ENCODE measurements at regions not wholly inside any gene's neighbourhood (a gene's known extent, or its start where the extent isn't known, plus 50 kb on each side); places are given as distances from the start of the nearest gene placed in this dataset.
A peak's percentile ranks its signal among the peaks of the same experiment; 100 is the strongest.

DNA sequence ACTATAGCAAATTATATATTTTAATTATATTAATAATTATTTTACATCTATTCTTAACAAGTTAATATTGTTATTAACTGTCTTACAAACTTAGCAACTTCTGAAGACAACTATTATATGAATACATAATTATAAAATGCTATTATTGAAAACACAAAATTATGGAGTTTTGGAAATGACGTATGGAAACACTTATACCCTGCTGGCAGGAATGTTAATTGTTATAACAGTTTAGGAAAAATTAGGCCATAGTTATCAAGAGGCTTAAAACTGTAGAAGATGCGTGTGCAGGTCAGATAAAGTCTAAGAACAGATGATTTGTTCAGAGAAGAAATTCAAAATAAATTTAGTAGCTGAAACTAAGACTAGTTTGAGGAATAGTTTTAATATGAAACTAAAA lies 211.7 kb downstream of the FAT4 start:
- TF ChIP-seq, protein P1, sequence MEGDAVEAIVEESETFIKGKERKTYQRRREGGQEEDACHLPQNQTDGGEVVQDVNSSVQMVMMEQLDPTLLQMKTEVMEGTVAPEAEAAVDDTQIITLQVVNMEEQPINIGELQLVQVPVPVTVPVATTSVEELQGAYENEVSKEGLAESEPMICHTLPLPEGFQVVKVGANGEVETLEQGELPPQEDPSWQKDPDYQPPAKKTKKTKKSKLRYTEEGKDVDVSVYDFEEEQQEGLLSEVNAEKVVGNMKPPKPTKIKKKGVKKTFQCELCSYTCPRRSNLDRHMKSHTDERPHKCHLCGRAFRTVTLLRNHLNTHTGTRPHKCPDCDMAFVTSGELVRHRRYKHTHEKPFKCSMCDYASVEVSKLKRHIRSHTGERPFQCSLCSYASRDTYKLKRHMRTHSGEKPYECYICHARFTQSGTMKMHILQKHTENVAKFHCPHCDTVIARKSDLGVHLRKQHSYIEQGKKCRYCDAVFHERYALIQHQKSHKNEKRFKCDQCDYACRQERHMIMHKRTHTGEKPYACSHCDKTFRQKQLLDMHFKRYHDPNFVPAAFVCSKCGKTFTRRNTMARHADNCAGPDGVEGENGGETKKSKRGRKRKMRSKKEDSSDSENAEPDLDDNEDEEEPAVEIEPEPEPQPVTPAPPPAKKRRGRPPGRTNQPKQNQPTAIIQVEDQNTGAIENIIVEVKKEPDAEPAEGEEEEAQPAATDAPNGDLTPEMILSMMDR (IDR thresholded peaks at IDR 0.05; ENCODE audit: unreplicated experiment): peak; percentile 66
- no peak for DNase-seq (ENCODE audit: low spot score in 2 of 2, unreplicated experiment in 2 of 2)
- no peaks in the 10 kb centered on the region for H3K4me1 Mint-ChIP-seq
- no peaks in the 10 kb centered on the region for H3K27me3 Mint-ChIP-seq (ENCODE audit: low read depth)
- no peak overlapping the region for H3K27ac Mint-ChIP-seq
- peaks cover 9% of the 10 kb centered on the region for H3K9me3 Mint-ChIP-seq
- H3K4me3 Mint-ChIP-seq: no peak overlapping the region
- no peaks in the 10 kb centered on the region for H3K36me3 Mint-ChIP-seq

DNA sequence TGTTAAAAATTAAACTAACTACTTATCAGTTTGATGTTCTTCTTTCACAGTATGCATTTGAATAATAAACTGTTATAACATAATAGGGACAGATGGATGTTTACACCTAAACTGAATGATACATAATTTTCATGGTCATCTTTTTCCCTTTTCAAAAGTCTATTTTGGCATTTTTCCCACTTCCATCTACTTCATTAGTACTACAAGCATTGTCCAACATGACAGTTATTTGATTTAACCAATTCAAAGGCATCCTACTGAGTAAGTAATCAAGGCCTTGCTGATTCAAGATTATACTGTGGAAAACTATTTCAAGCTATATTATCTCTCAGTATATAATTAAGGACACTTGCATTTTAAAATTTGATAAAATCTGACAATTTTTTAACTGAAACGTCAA lies 212.9 kb downstream of the FAT4 start:
- H3K4me3 Mint-ChIP-seq: no peak overlapping the region
- no peaks in the 10 kb centered on the region for H3K4me1 Mint-ChIP-seq
- no peak overlapping the region for H3K27ac Mint-ChIP-seq
- no peak for DNase-seq (ENCODE audit: low spot score in 2 of 2, unreplicated experiment in 2 of 2)
- H3K27me3 Mint-ChIP-seq (ENCODE audit: low read depth): no peaks in the 10 kb centered on the region
- peaks cover 14% of the 10 kb centered on the region for H3K9me3 Mint-ChIP-seq
- TF ChIP-seq, protein P1 (IDR thresholded peaks at IDR 0.05; ENCODE audit: unreplicated experiment): no peak
- peaks cover 1% of the 10 kb centered on the region for H3K36me3 Mint-ChIP-seq

DNA sequence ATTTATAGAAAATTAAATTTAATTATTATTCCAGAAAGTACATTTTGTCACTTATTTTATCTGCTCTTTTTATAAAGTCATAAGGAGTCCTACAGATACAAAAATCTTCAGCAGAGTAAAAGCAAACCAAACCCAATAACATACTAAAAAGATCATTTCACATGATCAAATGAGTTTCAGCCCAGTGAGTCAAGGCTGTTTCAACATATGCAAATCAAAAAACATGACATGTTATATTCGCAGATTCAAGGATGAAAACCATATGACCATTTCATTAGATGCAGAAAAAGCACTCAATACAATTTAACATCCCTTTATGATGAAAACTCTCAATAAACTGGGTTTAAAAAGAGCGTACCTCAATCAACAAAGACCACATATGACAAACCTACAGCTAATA lies 214.3 kb downstream of the FAT4 start:
- TF ChIP-seq, protein P1 (IDR thresholded peaks at IDR 0.05; ENCODE audit: unreplicated experiment): no peak
- no peak for DNase-seq (ENCODE audit: low spot score in 2 of 2, unreplicated experiment in 2 of 2)
- Mint-ChIP-seq H3K4me3 (no peak overlapping the region), H3K36me3 (peaks cover 4% of the 10 kb centered on the region), H3K4me1 (no peaks in the 10 kb centered on the region), H3K9me3 (peaks cover 20% of the 10 kb centered on the region), H3K27me3 (ENCODE audit: low read depth) (no peaks in the 10 kb centered on the region), H3K27ac (no peak overlapping the region)

DNA sequence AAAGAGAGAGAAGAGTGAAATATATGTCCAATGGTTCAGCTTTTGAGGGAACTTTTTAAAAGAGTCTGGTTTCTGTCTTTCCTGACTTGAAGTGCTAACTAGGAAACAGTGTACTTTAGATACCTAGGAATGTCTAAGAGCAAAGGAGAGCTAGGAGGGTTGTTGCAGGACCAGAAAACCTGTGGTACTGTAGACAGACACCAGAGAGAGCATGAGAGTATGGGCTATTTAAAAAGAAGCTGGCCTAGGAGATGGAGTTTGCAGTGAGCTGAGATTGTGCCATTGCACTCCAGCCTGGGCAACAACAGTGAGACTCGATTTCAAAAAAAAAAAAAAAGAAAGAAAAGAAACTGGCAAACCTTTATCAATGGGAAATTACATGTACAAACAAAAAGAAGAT lies 223.9 kb downstream of the FAT4 start:
- Mint-ChIP-seq H3K27ac (no peak overlapping the region), H3K4me1 (no peaks in the 10 kb centered on the region), H3K27me3 (ENCODE audit: low read depth) (no peaks in the 10 kb centered on the region), H3K4me3 (no peak overlapping the region), H3K36me3 (peaks cover 8% of the 10 kb centered on the region), H3K9me3 (peaks cover 24% of the 10 kb centered on the region)
- TF ChIP-seq, protein P1 (IDR thresholded peaks at IDR 0.05; ENCODE audit: unreplicated experiment): no peak
- DNase-seq (ENCODE audit: low spot score in 2 of 2, unreplicated experiment in 2 of 2): no peak

DNA sequence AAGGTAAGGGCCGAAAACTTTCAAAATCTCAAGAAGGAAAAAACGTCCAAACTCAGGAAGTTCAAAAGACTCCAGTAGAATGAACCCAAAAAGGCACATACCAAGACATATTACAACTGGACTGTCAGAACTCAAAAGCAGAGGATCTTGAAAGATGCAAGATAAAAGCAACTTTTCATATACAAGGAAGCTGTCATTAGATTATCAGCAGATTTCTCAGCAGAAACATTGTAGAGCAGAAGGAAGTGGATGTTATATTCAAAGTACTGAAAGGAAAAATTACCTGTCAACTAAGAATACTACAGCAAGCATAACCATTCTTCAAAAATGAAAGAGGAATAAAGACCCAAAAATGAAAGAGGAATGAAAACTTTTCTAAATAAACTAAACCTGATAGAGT lies 224.9 kb downstream of the FAT4 start:
- H3K27me3 Mint-ChIP-seq (ENCODE audit: low read depth): no peaks in the 10 kb centered on the region
- H3K4me3 Mint-ChIP-seq: no peak overlapping the region
- no peak overlapping the region for H3K27ac Mint-ChIP-seq
- H3K9me3 Mint-ChIP-seq: peaks cover 24% of the 10 kb centered on the region
- H3K4me1 Mint-ChIP-seq: no peaks in the 10 kb centered on the region
- peaks cover 8% of the 10 kb centered on the region for H3K36me3 Mint-ChIP-seq
- TF ChIP-seq, protein P1 (IDR thresholded peaks at IDR 0.05; ENCODE audit: unreplicated experiment): no peak
- no peak for DNase-seq (ENCODE audit: low spot score in 2 of 2, unreplicated experiment in 2 of 2)

DNA sequence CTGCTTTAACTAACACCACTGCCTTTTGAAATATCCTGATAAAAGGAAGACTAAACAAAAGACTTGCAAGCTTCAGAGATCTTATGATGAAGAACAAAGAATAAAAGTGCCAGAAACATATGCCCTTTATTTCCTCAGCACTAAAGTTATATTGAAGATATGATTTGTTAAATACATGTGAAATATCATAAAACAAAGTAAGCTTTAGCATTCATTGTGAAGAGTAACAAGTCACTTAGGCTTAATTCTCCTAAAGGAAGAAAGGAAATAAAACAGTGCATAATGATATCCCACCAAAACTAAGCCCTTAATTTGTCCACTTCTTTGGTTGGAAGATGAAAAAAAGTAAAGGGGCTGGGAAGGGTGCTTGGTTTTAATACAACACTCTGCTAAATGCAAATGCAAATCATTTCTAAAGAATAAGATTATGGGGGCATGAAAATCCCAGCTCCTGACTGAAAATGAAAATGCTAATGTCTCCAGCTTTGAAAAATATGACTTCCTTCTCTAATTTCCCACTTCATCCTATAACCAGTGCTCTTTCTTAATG lies 227.2 kb downstream of the FAT4 start:
- Mint-ChIP-seq H3K9me3 (peaks cover 20% of the 10 kb centered on the region), H3K4me3 (no peak overlapping the region), H3K27ac (no peak overlapping the region), H3K4me1 (no peaks in the 10 kb centered on the region), H3K36me3 (peaks cover 8% of the 10 kb centered on the region), H3K27me3 (ENCODE audit: low read depth) (no peaks in the 10 kb centered on the region)
- TF ChIP-seq, protein P1 (IDR thresholded peaks at IDR 0.05; ENCODE audit: unreplicated experiment): no peak
- DNase-seq (ENCODE audit: low spot score in 2 of 2, unreplicated experiment in 2 of 2): no peak
